ENCODE measurements at regions not wholly inside any gene's neighbourhood (a gene's known extent, or its start where the extent isn't known, plus 50 kb on each side); places are given as distances from the start of the nearest gene placed in this dataset.

DNA sequence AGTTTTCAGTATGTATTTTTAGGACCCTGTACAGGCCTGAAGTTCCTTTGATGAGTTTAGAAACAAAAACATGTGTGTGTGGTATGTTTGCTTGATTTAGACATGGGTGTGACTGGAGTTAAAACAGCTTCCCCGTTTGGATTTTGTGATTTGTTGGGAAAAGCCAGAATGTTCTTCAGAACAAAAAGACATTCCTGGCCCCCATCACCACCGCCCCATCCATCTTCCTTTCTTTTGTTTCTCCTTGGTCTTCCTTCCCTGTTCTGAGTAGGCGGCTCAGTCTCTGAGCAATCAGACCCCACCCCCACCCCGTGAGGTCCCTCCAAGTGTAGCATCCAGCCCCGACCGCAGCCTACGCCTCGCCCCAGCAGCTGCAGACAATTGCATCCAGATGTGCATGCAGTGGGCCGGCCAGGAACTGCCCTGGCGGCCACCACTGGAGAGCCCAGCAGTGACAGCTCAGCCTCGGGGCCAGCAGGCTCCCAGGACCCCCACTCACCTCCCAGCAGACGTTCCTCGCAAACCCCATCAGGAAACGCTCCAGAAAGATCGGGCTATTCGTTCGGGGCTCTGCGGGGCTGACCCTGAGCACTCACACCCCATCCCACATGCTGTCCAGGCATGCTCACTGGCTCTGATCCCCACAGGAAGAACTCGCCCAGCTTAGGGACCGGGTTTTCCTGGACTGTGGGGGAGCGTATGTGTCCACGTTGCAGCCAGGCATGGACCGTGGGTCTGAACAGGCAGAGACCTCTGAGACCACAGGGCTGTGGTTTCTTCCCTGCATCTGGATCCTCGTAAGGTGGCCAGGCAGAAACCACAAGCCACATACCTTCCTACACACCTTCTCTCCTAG, 99.8 kb upstream of the CDH5 start:
- DNase-seq (ENCODE audit: low spot score), result no peak
- FAIRE-seq, result no peak

DNA sequence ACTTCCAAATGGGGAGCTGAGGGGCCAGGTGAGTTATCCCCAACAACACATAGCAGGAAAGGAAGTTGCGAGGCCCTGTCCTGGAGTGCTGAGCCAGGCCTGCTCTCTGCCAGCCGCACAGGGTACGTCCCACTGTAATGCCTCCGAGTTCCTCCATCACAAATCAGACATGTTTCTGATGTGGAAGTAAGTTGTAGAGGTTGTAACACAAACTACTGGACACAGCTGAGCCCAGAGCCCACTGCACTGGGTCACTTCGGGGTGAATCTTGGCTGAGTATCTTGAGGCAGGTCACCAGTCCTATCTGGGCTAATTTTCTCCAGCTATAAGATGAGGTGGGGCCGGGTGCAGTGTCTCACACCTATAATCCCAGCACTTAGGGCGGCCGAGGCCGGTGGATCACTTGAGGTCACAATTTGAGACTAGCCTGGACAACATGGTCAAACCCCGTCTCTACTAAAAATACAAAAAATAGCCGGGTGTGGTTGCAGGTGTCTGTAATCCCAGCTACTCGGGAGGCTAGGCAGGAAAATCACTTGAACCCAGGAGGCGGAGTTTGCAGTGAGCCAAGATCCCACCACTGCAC, 100.8 kb upstream of the CDH5 start:
- FAIRE-seq (no peak), DNase-seq (ENCODE audit: low spot score) (no peak)

DNA sequence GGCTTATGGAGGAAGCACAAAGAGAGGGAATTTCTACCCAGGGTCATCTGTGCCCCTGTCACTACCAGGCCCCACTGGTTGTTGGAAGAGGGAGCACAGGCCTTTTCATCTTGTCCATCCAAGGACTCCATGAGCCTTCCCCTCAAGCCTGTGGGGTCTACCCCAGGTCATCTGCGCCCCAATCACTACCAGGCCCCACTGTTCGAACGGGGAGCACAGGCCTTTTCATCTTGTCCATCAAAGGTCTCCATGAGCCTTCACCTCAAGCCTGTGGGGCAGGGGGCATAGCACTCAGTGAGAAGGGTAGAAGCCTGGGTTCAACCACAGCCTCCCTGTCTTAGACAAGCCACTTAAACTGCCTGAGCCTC, 101.5 kb upstream of the CDH5 start:
- no peak for FAIRE-seq

DNA sequence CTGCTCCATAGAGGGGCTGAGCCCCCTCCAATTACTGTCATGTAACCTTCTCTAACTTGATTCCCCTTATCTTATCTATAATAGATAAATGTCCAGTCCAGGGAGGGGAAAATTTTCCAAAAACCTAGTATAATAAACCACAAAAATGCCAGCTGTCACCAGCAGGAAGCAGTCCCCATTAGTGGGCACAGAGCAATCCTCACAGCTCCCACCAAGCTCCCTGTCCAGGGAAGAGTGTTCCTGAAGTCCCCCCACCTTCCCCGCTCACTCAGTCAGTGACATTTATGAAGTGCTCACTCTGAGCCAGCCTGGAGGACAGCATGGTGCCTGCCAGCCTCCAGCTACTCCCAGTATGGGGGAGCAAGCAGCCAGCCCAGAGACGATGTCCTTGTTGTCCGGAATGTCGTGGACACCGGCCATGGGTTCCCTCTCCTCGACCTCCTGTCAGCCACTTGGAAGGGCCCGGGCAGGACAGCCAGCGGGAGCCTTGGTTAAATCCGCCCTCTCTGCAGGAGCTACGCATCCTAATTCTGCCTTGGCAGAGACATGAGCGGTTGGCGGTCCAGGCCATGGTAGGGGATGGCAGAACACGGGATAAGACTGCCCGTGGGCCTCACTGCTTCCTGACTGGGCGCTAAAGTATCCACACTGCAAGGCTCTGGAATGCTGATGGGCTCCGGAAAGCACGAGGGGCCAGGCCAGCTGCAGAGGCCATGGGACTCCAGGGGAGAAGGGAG, 102.0 kb upstream of the CDH5 start:
- DNase-seq (ENCODE audit: low spot score) (no peak), FAIRE-seq (no peak)

More for the DNA sequence above, 101.5 kb upstream of the CDH5 start:
- no peak for DNase-seq (ENCODE audit: low spot score)

DNA sequence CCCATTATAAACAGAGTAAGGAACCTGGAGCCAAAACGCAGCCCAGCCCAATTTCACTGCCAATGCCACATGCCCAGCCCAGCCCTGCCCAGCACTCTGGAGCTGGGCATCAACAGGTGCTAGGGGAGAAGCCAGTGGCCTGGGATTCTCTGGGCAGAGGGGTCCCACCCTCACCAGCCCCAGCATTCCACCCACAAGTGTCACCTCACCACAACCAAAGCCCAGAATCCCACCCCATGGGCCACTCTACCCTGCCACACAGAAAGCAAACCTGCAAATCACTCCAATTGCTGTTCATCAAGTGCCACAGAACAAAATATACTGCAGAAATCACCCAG, 102.5 kb upstream of the CDH5 start:
- DNase-seq (ENCODE audit: low spot score) (no peak), FAIRE-seq (no peak)

DNA sequence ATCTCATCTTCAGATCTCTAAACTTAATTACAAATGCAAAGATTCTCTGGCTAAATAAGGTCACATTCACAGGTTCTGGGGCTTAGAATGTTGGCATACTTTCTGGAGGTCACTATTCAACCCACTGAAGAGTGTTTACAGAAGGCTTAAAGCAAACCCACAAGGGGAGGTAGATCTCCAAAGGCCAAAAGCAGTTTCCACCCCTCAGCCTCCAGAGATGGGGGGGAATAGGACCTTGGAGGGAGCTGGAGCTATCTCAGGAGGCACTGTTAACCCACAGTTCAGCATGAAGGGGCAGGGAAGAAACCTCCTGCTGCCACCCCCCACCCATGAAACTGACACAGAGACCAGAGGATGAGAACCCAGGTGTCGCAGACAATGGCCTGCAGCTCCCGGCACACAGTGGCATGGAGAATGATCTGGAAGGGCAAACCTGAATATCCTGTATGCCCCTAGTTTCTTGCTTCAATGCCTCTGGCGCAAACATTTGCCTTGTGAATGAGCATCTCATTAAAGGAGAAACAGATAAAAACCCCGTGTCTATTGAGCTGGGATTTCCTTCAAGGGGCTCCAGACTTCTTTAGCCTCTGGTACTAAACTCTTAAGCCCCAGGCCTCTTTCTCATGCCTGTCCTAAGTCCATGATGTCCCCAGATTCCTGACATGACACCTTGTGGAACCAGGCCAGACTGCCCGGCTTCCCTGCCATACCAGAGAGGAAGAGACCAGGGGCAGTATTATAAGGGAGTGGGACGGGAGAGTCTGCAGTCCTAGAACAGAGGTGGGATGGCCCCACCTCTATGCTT, 103.1 kb upstream of the CDH5 start:
- FAIRE-seq, result no peak
- DNase-seq (ENCODE audit: low spot score), result no peak

DNA sequence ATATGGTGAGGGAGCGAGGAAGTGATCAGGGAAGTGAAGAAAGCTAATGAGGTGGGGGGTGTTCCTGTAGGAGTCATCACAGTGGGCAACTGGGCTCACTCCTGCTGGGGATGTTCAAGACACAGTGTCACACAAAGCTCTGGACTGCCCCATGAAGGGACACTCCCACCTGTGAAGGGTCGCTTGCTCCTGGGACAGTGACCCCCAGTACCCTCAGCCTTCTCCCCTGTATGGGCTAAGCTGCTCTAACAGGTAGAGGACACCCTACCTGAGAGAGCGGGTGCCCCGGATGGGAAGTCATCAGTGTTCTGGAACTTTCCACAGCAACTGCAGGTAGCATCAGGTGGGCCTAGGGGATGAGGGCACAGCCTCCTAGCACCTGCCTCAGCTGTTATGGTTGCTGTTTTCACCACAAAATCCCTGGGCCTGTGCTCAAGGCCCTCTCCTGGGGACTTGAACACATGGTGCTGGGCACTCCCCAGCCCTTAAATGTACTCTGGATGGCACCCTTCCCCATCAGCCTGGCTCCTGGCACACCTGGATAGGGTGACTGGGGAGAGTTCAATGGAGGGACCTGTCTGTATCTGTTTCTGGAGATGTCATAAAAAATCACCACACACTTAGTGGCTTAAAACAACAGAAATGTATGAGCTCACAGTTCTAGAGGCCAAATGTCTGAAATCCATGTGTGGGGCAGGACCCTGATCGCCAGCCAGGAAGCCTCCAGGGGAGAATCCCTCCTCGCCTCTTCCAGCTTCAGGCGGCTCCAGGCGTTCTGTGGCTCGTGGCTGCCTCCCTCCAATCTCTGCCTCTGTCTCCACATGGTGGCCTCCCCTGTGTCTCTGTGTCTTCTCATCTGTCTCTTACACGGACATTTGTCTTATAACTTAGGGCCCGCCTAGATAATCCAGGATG, 104.0 kb upstream of the CDH5 start:
- DNase-seq (ENCODE audit: low spot score), result no peak
- FAIRE-seq, result no peak

DNA sequence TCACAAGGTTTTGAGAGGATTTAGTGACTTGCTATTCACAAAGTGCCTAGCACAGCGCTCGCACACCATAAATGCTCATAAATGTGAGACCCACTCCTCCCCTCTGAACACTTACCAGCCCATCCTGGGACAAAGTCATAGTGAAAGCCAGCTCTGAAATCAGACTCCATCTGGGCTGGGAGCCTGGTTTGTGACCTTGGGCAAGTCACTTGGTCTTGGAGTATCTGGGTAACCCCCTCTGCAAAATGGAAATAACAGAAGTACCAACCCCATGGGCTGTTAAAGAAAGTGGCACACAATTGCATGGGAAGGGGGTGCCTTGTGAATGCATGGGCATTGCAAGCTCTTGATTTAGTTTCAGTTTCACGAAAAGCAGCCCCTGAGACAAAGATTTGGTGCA, 104.7 kb upstream of the CDH5 start:
- DNase-seq (ENCODE audit: low spot score) (no peak), FAIRE-seq (no peak)

DNA sequence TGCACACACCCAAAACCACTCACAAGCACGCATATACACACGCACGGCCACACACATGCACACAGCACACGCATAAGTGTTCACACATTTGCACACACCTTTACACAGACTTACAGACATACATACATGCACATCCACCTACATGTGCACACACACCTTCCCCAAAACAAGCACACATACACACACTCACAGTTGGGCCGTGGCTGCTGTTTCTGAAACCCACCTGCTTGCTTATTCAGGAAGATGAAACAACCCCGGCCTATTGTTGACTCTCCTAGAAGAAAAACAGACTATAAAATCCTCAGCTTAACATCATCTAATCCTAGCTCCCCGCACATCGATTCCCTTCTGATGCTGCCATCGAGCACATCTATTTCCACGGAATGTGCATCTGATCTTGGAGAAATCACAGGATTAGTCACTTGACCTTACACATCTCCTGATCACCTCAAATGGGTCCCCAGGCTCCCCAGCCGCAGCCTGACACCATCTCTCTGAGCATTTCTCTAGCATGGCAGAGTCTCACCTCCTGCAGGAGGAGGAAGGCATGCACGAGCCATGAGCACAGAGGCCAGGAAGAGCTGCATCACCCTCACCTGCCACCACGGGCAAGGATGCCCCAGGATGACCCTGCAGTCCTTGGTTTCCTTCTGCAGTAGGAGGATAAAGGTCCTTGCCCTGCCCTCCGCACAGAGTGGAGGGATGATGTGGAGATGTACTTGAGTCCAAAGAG, 105.8 kb upstream of the CDH5 start:
- DNase-seq (ENCODE audit: low spot score) (no peak), FAIRE-seq (no peak)

DNA sequence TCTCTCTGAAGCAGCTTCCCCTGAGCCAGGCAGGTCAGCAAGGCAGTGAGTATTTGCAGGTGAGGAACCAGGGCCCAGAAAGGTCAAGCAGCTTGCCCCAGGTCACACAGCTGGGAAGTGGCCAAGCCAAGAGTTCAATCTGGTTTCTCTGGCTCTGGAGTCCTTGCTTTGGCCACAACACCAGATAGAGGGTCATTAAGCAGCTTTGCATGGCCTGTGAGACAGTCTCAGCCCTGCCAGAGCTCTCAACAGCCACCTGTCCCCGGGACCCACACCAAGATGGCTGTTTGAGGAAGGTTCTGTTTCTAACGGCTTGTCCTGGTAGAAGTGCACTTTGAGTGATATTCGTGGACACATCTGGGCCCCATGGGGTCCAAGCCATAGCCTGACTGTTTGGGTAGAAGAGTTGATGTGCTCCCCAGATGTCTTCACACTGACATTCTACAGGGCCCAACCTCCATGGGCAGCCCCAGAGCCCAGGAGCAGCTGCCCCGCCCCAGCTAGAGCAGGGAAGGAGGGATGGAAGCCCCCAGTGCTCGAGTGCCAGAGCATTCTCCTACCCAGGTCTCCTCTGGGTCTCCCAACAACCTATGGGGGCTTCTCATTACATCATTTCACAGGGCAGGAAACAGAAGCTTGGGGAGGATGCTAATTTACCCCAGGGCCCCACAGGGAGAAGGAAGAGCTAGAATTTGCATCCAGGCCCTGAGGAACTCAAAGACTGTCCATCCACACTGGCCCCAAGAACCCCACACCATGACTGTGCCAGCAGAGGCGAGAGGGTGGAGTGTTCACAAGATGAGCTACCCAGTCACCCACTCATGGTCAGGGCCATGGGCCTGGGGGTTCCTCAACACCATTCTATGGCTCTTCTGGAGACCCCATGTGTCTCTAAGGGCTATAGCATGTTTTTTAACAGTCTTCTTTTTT, 107.3 kb upstream of the CDH5 start:
- no peak for FAIRE-seq
- no peak for DNase-seq (ENCODE audit: low spot score)

DNA sequence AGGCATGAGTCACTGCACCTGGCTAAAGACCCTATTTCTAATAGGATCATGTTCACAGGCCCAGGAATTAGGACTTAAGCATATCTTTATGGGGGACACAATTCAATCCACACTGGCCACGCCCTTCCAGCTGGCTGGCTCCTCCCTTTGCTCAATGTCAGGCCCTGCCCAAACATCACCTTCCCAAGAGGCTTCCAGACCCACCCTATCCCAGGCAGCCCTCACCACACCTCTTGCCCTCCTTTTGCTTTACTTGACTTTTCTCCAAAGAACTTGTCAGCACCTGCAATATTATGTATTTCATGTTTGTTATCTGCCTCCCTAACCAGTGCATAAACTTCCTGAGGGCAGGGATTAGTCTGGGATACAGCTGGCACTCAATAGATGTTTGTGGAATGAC, 109.6 kb upstream of the CDH5 start:
- FAIRE-seq (no peak), DNase-seq (ENCODE audit: low spot score) (no peak)

DNA sequence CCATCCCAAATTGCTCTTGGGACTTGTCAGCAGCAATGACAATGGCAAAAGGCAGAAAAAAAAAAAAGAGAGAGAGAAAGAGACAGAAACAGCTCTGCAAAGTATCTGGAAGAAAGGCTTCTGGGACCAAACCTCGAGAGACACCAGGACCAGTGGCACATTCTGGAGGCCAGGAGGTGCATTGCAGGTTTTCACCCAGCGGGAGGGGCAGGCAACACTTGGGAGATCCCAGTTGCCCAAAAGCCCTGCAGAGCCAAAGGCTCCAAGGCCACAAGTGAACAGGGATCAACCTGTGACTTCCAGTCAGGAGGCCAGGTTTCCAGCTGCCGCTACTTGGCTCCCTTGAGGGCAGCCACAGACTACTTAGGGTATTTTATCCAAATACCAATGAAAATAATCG, 110.8 kb upstream of the CDH5 start:
- FAIRE-seq (no peak), DNase-seq (ENCODE audit: low spot score) (no peak)

DNA sequence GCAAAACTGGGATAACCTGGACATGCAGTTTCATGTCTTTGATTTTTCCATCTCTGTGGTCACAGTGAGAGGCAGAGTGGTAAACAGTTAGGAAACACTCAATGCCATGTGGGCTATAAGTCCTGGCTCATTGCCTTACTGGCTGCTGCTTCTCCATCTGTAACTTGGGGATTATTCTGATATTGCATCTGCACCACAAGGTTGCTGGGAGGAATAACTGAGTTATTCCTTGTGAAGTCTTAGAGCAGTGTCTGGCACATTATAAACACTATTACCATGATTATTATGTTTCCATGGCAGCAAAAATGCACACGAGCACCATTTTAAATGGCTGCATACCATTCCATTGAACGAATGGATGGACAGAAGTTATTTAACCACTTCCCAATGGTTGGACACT, 111.7 kb upstream of the CDH5 start:
- DNase-seq (ENCODE audit: low spot score) (no peak), FAIRE-seq (no peak)

DNA sequence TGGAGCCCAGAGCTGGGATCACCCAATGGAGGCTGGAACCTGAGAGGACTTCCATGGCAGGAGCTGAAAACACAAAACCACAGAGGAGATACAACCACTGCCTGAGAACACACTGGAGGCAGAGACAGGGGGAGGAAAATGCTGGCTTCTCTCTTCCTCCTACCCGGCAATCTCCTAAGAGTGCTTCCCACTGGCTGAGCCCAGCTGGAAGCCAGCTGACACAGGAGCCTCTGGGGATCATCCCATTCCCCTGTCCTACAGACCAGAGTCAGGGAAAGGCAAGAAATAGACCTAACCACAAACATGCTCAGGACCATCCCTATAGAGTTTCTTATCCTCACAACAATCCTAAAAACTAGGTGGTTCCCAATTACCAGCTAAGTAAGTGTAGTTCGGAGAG, 112.4 kb upstream of the CDH5 start:
- DNase-seq (ENCODE audit: low spot score) (no peak), FAIRE-seq (no peak)

DNA sequence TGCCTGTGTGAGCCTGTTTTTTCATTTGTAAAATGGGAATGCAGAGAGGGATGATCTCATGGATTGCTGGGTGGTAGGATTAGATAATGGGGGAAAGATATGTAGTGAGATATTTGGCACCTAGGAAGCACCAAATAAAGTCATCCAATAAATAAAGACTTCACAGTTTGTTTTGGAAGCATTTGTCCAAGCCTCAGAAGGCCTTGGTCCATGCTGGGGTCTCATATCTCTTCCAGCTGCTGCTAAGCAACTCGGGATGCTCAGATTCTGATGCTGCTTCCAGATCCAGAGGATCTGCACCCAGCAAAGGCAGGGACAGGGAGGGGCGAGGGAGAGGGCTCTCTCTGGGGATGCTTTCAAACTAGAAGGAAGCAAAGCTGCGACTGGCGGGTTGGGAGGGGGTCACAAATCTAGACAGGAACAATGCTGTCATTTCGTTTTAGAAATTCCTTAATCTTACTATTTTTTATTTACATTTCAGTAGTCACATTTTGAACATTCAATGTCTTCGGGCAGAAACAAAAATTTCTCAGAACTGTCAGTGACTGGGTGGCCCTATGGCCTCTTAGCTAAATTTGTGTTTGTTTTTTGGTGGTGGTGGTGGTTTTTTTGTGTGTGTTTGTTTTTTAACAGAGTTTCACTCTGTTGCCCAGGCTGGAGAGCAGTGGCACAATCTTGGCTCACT, 114.9 kb upstream of the CDH5 start:
- DNase-seq (ENCODE audit: low spot score), result no peak
- FAIRE-seq, result no peak

DNA sequence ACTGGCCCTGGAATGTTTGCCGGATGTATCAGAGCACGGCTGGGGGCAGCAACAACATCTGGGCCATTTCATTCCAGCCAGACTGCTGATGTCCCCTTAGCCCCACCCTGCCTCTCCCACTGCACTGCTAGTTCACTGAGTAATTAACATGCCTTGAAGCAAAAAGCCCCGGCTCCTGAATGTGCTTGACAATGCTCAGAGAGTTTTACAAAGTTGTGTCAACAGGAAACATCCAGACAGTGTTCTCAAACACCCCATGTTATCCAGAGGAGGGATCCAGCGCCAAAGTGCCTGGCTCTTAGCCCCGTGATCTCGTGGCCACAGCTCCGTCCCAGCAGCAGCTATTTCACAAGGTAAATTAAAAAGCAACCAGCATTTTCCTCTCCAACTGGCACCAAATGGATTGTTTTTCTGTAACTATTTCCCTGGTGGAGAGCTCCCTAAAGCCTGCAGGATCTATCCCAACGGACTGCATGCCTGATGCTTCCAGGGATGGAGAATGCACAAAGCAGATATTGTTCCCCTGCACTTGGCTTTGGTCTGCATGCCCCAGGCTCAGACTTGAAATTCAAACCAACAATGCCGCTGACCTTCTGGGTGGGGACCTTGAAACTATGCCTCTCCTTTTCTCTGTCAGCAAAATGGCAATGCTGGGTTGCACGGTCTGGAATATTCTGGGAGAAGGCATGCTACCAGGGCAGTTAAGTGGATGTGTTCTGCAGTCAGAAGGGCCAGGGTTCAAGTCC, 115.6 kb upstream of the CDH5 start:
- FAIRE-seq (no peak), DNase-seq (ENCODE audit: low spot score) (no peak)

DNA sequence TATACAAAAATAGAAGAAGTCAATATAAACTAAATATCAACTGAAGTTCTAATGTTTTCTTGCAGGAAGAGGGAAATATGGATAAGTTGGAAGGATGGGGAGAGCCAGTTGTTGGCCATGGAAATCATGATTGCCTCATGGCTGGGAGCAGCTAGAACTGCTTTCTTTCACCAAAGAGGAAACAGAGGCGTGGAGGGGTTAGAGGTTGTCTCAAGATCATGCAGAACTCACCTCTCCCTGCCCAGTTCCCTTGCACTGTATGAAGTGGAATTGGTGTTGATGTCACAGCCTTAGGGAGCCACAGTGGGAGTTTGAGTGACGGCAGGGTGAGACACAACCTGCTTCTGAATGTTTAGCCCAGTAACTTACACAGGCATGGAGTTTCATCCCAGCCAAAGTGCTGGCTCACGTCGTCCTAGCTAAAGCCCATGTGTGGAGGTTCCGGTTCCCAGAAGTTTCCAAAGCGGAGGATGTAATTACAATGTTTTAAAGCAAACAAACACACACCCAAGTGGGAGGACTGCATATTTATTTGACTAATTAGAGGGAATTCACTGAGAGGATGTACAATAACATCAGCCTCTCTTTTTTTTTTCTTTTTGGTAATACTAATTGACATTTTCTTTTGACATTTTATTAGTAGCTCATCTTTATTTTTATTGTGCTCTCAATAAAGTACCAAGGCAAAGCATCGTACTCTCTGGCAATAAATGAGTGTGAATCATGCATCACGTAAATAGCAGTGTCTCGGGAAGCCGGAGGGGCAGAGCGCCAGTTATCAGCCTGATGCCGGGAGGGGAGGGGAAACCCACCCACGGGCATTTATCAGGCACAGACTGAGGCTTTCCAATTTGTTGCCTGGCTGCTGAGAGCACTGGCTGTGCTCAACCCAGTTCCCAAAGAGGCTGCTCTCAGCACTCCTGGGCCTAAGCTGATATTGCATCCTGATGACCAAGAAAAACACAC, 118.7 kb upstream of the CDH5 start:
- no peak for DNase-seq (ENCODE audit: low spot score)
- no peak for FAIRE-seq
